GM19351 (cell line): ENCODE measurements at regions not wholly inside any gene's neighbourhood (a gene's known extent, or its start where the extent isn't known, plus 50 kb on each side); places are given as distances from the start of the nearest gene placed in this dataset.
A peak's percentile ranks its signal among the peaks of the same experiment; 100 is the strongest.

Experiments used
- ATAC-seq: cut with Tn5 transposase; IDR thresholded peaks from one replicate; pipeline ENCODE4 v1.9.1; 2021; ENCODE audit warnings: mild to moderate bottlenecking, moderate library complexity; ENCODE audit not compliant: unreplicated experiment

DNA sequence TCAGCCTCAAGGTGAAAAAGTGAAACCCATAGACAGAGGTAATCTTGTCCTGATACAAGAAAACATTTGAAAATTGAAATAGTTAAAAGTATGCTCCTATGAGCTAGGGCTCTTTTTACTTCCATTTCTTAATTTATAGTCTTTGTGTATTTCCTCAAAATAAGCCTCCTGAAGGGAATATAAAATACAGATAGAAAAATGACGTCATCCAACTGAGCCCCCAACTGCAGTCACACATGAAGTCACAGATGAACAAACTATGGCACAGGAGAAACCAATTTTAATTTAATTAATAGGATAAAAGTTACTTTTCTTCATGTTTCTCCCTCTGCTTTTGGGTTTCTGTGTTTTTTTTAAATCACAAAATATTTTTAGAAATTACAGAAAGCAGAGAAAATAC, 280.3 kb downstream of the HTR7 start:
- no peak for ATAC-seq

DNA sequence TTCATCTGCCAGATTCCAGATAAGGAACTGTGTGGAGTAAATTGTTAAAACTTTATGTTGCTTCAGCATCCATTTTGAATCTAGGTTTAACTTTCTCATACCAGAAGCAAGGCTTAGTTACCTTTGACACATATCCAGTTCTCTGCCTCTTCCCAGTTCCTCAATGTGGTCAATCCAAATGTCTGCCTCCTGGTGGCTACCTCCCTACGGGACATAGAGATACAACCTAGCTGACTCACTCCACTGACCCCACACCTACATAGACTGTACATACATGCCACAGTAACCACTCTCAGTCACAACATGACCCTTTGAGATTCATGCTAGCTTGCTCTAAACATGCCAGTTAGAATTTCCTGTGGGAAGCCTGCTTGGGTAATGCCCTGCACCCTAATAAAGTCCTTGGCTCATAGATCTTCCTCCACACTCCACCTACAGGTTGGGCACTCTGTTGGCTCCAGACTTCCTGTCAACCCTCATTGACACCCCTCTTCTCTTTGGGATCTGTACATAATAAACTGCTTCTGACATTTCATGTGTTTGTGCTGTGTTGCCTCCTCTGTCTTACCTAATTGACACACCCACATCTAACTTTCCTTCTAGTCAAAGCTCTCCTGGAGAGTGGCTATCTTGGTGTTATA, 278.1 kb downstream of the HTR7 start:
- no peak for ATAC-seq

- ATAC-seq = no peak
Measured at GRCh38 chr10:90583416-90583815, 274.4 kb downstream of the HTR7 start.

DNA sequence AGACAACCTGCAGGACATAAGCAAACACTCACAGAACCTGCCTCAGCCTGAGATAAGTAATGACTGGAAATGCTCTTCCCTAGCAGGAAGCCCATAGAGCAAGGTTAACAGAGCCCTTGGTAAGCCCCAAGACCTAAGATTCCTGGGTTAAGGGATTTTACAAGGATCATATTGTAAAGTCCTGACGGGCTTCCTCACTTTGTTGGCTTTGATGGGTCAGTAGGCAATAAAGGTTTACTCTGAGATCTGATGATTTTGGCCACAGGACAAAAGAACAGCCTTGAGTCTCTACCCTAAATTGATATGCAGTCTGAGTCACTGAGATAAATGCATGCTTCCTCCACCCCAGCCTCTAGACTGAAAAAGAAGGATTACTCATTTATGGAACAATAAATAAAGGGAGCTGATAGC, 270.8 kb downstream of the HTR7 start:
- no peak for ATAC-seq

DNA sequence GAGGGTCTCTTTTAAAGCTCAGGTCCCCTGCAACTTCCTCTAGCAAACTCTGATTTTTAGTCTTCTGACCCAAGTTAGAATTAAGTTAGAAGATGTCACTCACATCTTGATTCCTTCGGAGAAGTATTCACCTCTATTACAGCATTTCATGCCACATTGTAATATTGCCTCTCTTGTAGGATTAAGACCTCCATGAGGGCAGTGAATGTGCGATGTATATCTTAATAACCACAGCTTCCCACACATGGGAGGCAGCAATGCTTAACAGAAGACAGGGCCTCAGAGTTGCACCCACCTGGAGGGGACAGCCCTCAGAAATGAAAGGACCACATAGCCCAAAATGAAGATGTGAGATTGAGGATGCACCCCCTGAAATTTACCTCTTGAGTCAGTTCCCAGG, 270.3 kb downstream of the HTR7 start:
- no peak for ATAC-seq

DNA sequence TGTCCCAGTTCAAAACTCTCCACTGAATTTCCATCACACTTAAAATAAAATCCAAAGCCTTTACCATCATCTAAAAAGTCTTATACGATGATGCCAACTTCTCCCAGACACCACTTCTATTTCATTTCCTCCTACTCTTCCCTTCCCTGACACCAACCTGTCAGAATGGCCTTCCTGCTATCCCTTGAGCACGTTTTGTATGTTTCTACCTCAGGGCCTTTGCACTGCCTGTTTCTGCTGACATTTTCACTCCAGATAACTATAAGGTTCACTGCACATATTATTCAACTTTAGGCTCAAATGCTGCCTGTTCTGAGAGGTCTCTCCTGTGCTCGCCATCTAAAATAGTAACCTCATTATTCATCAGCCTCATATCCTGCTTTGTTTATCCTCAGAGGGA, 269.6 kb downstream of the HTR7 start:
- no peak for ATAC-seq

- ATAC-seq = no peak
Measured at GRCh38 chr10:90589825-90590224, 268.0 kb downstream of the HTR7 start.

DNA sequence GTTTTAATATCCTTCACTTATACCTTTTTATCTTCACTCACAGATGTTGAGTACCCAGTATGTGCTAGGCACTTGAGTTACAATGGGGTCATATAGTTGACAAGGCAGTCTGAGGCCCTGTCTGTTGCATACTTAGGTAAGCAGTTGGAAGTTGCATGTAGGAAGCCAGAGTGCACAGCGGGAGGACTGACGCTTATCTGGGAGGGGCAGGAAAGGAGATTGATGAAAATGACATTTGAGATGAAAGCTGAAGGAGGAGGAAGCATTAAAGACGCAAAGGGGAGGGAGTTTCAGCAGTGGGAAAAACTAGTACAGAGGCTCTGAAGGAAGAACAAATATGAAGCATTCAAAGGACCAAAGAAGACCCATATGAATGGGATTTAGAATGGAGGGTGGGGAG, 266.2 kb downstream of the HTR7 start:
- no peak for ATAC-seq

DNA sequence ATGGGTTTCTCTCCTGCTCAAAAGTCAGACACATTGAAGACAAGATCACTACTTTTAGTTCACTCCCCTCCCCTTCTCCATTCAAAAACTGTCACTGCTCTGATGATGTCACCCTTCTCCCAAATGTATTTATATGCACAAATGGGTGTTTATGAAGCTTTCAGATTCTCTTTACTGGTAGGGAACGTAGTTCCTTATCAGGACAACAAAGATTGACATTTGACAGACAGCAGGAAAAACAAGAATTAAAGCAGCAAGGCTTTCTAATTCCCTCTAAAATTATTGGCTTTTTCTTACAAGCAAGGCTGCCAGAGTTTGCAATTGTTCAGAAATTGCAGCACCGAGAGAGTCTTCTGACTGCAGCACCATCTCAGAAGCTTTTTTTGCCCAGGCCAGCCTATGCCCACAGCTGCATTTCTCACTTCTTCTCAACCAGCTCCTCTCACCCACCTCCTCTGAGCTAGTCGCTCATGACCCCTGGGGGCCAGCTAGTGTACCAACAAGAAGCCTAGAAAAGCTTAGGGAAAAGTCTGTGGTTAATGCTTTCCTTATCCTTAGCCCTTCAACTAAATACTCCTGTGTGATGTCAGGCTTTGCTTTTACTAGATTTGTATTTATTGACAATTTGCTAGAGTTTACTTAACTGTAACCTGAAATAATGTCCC, 265.1 kb downstream of the HTR7 start:
- ATAC-seq = peak; percentile 83

GRCh38 chr10:90598513-90598912, 259.3 kb downstream of the HTR7 start:
- ATAC-seq = no peak

- ATAC-seq = no peak
Measured at GRCh38 chr10:90602862-90603610, 254.8 kb downstream of the HTR7 start.

DNA sequence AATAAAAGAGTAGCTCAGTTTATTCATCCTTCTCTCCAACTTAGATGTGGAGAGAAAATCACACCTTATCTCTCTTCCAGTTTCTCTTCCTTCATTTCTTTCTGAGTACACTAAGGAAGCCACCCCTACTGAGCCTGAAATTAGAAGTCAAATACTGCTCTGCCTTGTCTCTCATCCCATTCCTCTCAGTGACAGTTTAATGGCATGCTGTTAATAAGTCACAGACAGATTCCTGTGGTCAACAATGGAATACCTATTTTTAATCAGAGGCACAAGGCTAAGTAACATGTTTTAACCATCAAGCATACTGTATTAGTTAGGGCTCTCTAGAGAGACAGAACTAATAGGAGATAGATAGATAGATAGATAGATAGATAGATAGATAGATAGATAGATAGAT, 253.2 kb downstream of the HTR7 start:
- ATAC-seq = no peak

DNA sequence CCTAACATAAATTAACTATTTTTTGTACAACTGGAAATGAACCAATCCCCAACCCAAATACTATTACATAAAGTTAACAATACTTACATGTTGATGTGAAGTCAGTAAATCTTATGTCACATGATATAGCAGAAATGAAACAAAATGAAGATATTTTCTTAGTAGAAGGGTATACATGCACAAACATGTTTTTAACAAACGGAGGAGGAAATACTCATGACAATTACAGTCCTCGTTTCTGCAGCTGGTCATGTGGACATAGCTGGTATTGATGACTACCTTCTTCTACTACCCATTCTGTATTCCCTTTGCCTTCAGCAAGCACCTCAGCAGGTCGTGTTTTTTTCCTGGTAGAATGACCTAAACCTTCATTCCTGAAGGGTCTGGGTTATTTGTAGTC, 252.3 kb downstream of the HTR7 start:
- ATAC-seq = no peak

- ATAC-seq = no peak
Measured at GRCh38 chr10:90612276-90612675, 245.6 kb downstream of the HTR7 start.

DNA sequence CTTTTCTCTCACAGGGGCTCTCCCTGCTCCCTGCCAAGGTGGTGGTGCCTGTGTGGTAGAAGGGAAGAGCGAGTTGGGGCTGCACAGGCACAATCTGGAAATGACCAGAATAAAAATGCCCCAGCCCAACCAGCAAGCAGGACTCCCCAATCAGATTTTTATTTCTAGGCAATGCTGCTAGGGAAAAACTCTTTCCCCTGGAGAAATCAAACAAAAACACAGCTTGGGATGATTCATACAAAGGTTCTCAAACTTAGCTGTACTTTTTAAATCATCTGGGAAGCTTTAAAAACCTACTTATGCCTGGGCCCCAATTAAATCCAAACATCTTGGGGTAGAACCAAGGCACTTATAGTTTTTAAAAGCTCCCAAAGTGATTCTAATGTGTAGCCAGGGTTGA, 243.2 kb downstream of the HTR7 start:
- no peak for ATAC-seq

DNA sequence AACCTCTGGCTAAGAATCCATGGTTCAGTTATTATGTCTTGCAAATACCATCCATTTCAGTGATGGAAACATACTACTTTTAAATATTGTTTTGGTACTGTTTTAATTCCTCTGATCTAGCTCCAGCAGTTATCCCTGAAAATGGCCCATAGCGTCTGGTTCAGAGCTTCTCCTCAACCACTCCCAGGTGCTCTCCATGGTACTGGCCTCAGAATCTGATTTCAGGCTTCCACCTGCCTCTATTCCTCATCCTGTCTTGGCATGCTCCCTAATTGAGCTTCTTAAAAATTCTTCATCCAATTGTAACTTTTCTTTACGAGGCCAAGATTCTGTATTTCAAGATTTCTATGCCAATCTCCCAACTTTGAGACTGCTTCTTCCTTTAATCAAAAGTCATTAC, 236.3 kb downstream of the HTR7 start:
- ATAC-seq = no peak

- no peak for ATAC-seq
Measured at GRCh38 chr10:90635111-90635765, 222.6 kb downstream of the HTR7 start.

DNA sequence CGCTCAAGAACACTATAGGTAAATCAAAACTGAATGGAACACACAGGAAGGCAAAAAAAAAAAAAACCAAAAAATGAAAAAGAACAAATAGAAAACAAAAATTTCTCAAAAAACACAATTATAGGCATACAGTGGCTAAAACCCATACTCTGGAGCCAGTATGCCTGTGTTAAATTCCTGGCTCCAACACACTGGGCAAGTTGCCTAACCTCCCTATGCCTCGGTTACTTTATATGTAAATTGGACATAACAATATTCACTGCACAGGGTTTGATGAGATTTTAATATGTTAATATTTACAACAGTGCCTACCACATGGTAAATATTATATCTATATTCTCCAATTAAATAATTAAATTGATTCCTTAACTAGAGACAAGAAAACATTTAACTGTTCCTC, 217.1 kb downstream of the HTR7 start:
- no peak for ATAC-seq

GRCh38 chr10:90641731-90642130, 216.1 kb downstream of the HTR7 start:
- ATAC-seq = no peak

DNA sequence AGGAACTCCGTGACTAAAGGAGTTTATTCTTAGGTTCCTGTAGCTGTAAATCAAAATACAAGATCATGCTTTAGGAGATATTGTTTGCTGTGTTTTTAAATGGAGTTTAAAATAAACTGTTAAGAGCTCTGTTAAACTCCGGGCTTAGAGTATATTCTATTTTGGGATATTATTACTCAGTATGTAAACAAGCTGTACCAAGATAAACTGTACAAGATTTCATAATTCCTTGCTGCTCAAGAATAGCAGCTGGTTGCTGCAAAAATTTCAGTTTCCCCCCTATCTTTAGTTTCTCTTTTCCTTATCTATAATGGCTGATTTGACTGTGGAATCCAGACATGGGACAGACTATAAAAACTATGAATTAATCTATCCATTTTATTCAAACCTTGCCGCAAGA, 215.7 kb downstream of the HTR7 start:
- ATAC-seq = no peak

GRCh38 chr10:90642650-90643049, 215.2 kb downstream of the HTR7 start:
- ATAC-seq = no peak

DNA sequence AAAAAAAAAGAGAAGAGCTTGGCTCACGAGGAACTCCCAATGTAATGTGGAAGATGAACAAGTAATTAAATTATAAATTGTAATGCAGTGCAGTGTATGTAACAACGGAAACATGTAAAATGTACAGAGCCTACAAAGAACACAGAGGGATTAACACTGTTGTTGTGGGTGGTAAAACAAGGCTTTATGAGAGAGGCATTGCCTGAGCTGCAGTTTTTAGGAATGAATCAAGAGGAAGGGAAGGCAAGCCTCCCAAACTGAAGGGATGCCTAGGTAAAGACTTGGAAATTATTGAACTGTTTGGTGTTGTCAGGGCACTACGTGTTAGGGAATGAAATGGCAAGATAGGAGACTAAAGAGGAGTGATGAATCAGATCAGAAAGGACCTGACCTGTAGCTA, 213.7 kb downstream of the HTR7 start:
- ATAC-seq = no peak
